ENCODE measurements at regions not wholly inside any gene's neighbourhood (a gene's known extent, or its start where the extent isn't known, plus 50 kb on each side); places are given as distances from the start of the nearest gene placed in this dataset.

DNA sequence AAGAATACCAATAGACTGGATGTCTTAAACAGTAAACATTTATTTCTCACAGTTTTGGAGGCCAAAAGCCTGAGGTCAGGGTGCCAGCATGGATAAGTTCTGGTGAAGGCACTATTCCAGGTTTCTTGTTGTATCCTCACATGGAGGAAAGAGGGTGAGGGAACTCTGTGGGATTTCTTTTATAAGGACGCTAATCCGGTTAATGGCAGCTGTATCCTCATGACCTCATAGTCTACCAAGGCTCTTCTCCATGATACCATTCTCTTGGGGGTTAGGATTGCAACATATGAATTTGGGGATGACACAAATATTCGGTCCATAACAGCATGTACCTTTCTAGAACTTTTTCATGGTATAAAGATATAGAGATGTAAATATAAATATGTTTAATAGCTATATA lies 412.0 kb downstream of the LMO7 start:
- Histone ChIP-seq H2AFZ (ENCODE audit: low read depth) (no peak overlapping the region), H3K27me3 (ENCODE audit: insufficient read depth) (no peaks in the 10 kb centered on the region), H3K4me2 (no peak overlapping the region), H3K9ac (no peak overlapping the region), H4K20me1 (ENCODE audit: insufficient read depth) (no peaks in the 10 kb centered on the region), H3K36me3 (replicated peaks in 1 of 2; ENCODE audit: control insufficient read depth in 1 of 2, insufficient read depth in 2 of 2, low read length in 1 of 2) (no peaks in the 10 kb centered on the region), H3K4me3 (ENCODE audit: low read depth in 2 of 2, low read length in 1 of 2) (no peak overlapping the region), H3K4me1 (ENCODE audit: control insufficient read depth in 1 of 2, insufficient read depth in 2 of 2, low read depth in 1 of 2, low read length in 1 of 2) (no peaks in the 10 kb centered on the region), H3F3A (replicated peaks; ENCODE audit: insufficient read depth) (no peaks in the 10 kb centered on the region), H3K79me2 (ENCODE audit: insufficient read depth) (no peaks in the 10 kb centered on the region), H3K9me2 (no peaks in the 10 kb centered on the region), H3K9me3 (no peaks in the 10 kb centered on the region), H3K27ac (ENCODE audit: low read depth in 2 of 2, low read length in 1 of 2) (no peak overlapping the region)
- CTCF ChIA-PET, result no interaction called here
- WGBS (ENCODE audit: low lambda C conversion rate), result 60% methylated on average over 3 of the region's 3 CpGs
- no peak for DNase-seq
- no peak for TF ChIP-seq MEF2A (IDR thresholded peaks at IDR 0.05; ENCODE audit: borderline replicate concordance, low read depth)
- no peak for TF ChIP-seq RXRA (IDR thresholded peaks at IDR 0.05; ENCODE audit: borderline replicate concordance, low read depth)
- TF ChIP-seq, protein P1, sequence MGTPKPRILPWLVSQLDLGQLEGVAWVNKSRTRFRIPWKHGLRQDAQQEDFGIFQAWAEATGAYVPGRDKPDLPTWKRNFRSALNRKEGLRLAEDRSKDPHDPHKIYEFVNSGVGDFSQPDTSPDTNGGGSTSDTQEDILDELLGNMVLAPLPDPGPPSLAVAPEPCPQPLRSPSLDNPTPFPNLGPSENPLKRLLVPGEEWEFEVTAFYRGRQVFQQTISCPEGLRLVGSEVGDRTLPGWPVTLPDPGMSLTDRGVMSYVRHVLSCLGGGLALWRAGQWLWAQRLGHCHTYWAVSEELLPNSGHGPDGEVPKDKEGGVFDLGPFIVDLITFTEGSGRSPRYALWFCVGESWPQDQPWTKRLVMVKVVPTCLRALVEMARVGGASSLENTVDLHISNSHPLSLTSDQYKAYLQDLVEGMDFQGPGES (IDR thresholded peaks at IDR 0.05; ENCODE audit: low read depth, low read length), result no peak
- no peak for TF ChIP-seq CHD2 (IDR thresholded peaks at IDR 0.05; ENCODE audit: low read length, partially characterized antibody)
- TF ChIP-seq NRF1 (IDR thresholded peaks at IDR 0.05; ENCODE audit: low read depth, low read length), result no peak
- no peak for TF ChIP-seq NFIC (IDR thresholded peaks at IDR 0.05; ENCODE audit: borderline replicate concordance)
- no peak for TF ChIP-seq EP300 (IDR thresholded peaks at IDR 0.05; ENCODE audit: borderline replicate concordance in 1 of 2, low read depth in 1 of 2, low read length in 1 of 2)
- TF ChIP-seq, protein P2, sequence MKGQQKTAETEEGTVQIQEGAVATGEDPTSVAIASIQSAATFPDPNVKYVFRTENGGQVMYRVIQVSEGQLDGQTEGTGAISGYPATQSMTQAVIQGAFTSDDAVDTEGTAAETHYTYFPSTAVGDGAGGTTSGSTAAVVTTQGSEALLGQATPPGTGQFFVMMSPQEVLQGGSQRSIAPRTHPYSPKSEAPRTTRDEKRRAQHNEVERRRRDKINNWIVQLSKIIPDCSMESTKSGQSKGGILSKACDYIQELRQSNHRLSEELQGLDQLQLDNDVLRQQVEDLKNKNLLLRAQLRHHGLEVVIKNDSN (IDR thresholded peaks at IDR 0.05; ENCODE audit: borderline replicate concordance, low read depth), result no peak
- TF ChIP-seq, protein P3, sequence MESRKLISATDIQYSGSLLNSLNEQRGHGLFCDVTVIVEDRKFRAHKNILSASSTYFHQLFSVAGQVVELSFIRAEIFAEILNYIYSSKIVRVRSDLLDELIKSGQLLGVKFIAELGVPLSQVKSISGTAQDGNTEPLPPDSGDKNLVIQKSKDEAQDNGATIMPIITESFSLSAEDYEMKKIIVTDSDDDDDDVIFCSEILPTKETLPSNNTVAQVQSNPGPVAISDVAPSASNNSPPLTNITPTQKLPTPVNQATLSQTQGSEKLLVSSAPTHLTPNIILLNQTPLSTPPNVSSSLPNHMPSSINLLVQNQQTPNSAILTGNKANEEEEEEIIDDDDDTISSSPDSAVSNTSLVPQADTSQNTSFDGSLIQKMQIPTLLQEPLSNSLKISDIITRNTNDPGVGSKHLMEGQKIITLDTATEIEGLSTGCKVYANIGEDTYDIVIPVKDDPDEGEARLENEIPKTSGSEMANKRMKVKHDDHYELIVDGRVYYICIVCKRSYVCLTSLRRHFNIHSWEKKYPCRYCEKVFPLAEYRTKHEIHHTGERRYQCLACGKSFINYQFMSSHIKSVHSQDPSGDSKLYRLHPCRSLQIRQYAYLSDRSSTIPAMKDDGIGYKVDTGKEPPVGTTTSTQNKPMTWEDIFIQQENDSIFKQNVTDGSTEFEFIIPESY (IDR thresholded peaks at IDR 0.05; ENCODE audit: borderline replicate concordance, low read depth), result no peak
- TF ChIP-seq, protein P4, sequence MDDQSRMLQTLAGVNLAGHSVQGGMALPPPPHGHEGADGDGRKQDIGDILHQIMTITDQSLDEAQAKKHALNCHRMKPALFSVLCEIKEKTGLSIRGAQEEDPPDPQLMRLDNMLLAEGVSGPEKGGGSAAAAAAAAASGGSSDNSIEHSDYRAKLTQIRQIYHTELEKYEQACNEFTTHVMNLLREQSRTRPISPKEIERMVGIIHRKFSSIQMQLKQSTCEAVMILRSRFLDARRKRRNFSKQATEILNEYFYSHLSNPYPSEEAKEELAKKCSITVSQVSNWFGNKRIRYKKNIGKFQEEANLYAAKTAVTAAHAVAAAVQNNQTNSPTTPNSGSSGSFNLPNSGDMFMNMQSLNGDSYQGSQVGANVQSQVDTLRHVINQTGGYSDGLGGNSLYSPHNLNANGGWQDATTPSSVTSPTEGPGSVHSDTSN (IDR thresholded peaks at IDR 0.05), result no peak
- TF ChIP-seq RAD21 (IDR thresholded peaks at IDR 0.05; ENCODE audit: low read length), result no peak
- TF ChIP-seq, protein P5, sequence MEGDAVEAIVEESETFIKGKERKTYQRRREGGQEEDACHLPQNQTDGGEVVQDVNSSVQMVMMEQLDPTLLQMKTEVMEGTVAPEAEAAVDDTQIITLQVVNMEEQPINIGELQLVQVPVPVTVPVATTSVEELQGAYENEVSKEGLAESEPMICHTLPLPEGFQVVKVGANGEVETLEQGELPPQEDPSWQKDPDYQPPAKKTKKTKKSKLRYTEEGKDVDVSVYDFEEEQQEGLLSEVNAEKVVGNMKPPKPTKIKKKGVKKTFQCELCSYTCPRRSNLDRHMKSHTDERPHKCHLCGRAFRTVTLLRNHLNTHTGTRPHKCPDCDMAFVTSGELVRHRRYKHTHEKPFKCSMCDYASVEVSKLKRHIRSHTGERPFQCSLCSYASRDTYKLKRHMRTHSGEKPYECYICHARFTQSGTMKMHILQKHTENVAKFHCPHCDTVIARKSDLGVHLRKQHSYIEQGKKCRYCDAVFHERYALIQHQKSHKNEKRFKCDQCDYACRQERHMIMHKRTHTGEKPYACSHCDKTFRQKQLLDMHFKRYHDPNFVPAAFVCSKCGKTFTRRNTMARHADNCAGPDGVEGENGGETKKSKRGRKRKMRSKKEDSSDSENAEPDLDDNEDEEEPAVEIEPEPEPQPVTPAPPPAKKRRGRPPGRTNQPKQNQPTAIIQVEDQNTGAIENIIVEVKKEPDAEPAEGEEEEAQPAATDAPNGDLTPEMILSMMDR (IDR thresholded peaks at IDR 0.05), result no peak
- no peak for TF ChIP-seq RFX5 (IDR thresholded peaks at IDR 0.05; ENCODE audit: low read length)
- TF ChIP-seq, protein P6, sequence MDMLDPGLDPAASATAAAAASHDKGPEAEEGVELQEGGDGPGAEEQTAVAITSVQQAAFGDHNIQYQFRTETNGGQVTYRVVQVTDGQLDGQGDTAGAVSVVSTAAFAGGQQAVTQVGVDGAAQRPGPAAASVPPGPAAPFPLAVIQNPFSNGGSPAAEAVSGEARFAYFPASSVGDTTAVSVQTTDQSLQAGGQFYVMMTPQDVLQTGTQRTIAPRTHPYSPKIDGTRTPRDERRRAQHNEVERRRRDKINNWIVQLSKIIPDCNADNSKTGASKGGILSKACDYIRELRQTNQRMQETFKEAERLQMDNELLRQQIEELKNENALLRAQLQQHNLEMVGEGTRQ (IDR thresholded peaks at IDR 0.05; ENCODE audit: borderline replicate concordance, low read depth, low read length), result no peak
- POLR2A ChIA-PET, result no interaction called here
